Erythroblast (primary cell): ENCODE measurements at regions not wholly inside any gene's neighbourhood (a gene's known extent, or its start where the extent isn't known, plus 50 kb on each side); places are given as distances from the start of the nearest gene placed in this dataset.

Experiments used
- GATA1 ChIP-seq: IDR thresholded peaks from 2 replicates; pipeline ENCODE4 v1.6.1; 2011; ENCODE audit warnings: low read depth, mild to moderate bottlenecking, control low read depth, low read length, moderate library complexity
- POLR2A ChIP-seq: IDR thresholded peaks from 2 replicates; pipeline ENCODE4 v1.6.1; 2011; ENCODE audit warnings: mild to moderate bottlenecking, low read length

- TF ChIP-seq POLR2A = no peak
- TF ChIP-seq GATA1 = no peak
Observed at GRCh38 chr4:43932448-43932847, 516.2 kb downstream of the KCTD8 start.
